T-helper 2 cell treated with Interferon-gamma antibody and Interleukin-4, amounts not matched to agents 100 ng/mL and 5 ng/mL, for 36 hours (primary cell): ENCODE measurements at regions not wholly inside any gene's neighbourhood (a gene's known extent, or its start where the extent isn't known, plus 50 kb on each side); places are given as distances from the start of the nearest gene placed in this dataset.
"Not testable (repeated sequence)": the region's sequence is repeated elsewhere in the genome, so short reads cannot be mapped to it uniquely, and the experiment has no call there.

Source experiments
- intact Hi-C: fragments of 100-400 bp; cut with micrococcal nuclease; formaldehyde crosslinking; loops from one replicate; pipeline ENCODE4 v1.15.1; 2023

- intact Hi-C loops, result no loop called here
Measured at GRCh38 chr1:166692346-166692745, 146.9 kb upstream of the POGK start.

- intact Hi-C loops, result no loop called here
Measured at GRCh38 chr1:166693158-166693557, 146.1 kb upstream of the POGK start.

- intact Hi-C loops, result no loop called here
Measured at GRCh38 chr1:166693673-166694297, 145.5 kb upstream of the POGK start.

- intact Hi-C loops, result no loop called here
Measured at GRCh38 chr1:166695115-166695514, 144.2 kb upstream of the POGK start.

DNA sequence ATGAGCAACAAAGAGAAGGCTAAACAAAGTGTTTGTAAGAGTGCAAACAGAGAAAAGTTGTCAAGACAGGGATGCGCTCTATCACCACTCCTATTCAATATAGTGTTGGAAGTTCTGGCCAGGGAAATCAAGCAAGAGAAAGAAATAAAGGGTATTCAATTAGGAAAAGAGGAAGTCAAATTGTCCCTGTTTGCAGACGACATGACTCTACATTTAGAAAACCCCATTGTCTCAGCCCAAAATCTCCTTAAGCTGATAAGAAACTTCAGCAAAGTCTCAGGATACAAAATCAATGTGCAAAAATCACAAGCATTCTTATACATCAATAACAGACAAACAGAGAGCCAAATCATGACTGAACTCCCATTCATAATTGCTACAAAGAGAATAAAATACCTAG, 143.4 kb upstream of the POGK start:
- intact Hi-C loops, result not testable (repeated sequence)

- intact Hi-C loops, result no loop called here
Measured at GRCh38 chr1:166698771-166699170, 140.5 kb upstream of the POGK start.

GRCh38 chr1:166699613-166700012, 139.7 kb upstream of the POGK start:
- intact Hi-C loops, result no loop called here

DNA sequence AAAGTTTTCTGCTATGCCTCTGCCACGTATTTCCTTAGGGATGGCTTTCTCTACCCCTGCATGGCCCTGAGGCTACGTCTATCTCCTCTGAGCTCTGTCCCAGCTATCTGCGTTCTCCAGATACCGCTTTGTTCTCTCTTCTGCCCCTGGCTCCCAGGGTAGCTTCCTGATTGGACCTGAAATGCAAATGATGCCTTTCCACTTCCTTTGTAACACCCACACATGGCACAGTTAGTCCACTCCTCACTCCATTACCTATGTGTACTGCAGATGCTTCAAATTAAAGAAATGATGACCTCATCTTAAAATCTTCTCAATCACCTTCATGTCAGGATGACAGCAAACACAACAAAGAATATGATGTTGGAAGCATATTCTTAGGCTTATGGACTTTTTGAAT, 138.6 kb upstream of the POGK start:
- intact Hi-C loops, result no loop called here

- intact Hi-C loops, result no loop called here
Measured at GRCh38 chr1:166701603-166702100, 137.6 kb upstream of the POGK start.

GRCh38 chr1:166703141-166703540, 136.1 kb upstream of the POGK start:
- intact Hi-C loops, result no loop called here

DNA sequence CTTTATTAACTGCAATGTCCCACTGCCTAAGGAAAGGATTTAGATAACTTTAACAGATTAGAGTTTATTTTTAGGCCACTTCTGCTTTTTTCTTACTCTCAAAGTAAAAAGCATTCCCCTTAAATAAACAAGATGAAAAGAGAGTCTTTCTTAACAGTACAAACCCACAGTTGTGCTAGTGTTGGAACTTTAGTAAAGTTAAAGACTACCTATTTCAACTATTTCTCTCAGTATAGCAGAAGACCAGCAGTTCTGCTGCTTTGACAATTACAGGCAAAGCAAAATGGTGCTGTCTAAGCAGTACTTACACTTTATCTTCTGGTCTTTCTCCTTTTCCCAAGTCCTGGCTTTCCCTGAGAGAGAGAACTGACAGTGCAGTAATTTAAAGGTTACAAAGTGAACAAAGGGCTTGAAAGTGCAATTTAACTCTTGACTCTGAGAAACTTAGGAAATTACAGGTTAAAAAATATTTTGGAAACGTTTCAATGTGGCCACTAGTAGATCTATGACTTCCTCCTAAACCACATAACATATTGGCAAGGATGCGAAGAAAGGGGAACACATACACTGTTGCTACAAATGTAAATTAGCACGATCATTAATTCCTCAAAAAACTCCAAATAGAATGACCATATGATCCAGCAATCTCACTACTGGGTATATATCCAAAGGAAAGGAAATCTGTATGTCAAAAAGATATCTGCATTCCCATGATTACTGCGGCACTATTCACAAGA, 135.4 kb upstream of the POGK start:
- intact Hi-C loops, result no loop called here

DNA sequence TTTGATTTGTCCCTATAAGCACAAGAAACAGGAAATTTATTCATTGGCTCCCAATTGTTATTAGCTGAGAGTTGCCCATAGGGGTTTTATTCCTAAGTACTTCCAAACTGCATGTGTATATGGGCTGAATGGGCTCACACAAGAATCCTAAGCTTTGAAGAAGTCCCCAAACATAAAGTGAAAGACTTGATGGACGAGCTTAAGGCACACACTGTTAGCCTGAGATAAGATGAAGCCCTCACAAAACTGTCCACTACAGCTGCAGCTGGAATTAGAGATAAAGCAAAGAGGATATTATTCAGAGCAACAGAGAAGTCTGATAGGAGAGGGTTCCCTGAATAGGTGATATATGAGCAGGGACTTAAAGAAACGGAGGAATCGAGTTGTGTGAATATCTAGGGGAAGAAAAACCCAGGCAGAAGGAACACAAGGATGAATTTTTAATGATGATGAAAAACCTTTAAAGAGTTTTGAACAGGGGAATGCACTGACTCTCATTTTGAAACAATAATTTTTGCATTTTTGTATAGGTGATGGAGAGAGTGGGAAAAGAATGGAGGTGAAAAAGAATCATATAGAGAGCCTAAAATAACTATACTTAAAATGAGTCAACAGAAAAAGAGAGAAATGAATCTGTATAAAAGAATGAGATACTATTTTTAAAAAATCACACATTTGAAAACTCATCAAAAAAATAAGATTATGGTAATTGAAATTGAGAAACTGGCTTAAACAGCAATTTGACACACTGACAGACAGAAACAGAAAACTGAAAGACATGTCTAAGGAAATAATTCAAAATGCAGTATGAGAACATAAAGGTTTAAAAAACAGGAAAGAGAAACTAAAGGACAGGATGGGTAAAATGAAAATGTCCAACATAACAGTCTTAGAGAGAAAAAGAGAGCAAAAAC, 133.6 kb upstream of the POGK start:
- intact Hi-C loops, result no loop called here

DNA sequence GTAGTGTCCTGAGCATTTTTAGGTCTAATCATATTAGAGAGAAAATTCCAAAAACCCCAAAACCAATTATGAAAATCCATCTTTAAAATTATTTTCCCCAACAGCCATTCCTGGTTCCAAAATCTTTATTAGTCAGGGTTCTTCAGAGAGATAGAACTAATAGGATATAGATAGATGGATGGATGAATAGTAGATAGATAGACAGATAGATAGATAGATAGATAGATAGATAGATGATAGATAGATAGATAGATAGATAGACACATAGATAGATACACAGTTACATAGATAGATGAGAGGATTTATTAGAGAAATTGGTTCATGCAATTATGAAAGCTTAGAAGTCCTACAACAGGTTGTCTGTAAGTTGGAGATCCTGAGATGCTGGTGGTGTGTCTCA, 122.7 kb upstream of the POGK start:
- intact Hi-C loops, result no loop called here

DNA sequence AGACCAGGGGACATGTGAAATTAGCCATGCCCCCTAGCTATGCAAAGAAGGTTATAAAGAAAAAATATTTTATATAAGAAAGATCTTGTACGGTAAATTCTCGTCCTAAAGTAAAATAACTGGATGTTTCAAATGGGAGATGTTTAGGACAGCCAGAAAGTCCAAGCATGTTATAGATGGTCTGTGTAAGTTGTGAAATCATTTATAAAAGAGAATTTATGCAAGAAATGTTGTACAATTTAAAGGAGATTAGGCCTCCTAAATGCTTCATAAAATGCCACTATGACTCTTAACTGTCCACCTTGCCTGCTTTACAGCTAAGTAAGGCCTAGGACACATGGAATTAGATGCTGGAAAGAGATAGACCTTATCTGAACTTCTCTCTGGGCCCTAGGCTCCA, 118.1 kb upstream of the POGK start:
- intact Hi-C loops, result no loop called here

- intact Hi-C loops, result no loop called here
Measured at GRCh38 chr1:166730299-166730888, 108.9 kb upstream of the POGK start.

DNA sequence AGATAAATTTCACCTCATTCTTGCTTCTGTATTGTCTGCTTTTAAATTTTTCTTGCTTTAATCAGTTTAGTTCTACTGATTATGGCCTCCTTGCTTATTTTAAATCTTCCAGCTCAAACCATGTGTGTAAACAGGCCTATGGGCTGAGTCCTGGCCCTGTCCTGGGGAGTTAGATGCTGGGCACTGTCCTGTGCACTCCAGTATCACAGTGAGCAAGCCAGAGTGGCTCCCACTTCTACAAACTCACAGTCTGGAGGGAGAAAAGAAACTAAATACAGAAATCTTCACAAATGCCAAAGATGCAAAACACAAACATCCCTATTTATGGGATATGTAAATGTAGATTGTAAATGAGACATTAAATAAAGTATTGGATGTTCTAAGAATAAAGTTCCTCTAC, 101.1 kb upstream of the POGK start:
- intact Hi-C loops, result no loop called here

DNA sequence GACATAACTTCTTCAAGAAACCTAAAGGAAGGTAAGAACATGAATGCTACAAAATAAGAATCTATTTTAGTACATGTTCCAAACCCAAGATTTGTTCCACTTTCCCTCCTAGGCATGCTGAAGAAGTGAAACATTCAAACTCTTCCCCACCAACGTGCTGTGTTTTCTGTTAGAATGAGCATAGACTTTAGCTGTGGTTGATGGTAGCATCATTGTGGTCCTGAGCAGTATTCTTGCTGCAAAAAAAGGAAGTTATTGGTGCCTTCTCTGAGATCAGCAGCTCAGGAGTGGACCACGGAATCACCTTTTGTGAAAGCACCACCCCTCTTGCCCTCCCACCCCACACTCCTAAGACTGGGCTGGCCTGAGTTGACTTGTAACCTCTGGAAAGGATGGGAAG, 100.4 kb upstream of the POGK start:
- intact Hi-C loops, result no loop called here

DNA sequence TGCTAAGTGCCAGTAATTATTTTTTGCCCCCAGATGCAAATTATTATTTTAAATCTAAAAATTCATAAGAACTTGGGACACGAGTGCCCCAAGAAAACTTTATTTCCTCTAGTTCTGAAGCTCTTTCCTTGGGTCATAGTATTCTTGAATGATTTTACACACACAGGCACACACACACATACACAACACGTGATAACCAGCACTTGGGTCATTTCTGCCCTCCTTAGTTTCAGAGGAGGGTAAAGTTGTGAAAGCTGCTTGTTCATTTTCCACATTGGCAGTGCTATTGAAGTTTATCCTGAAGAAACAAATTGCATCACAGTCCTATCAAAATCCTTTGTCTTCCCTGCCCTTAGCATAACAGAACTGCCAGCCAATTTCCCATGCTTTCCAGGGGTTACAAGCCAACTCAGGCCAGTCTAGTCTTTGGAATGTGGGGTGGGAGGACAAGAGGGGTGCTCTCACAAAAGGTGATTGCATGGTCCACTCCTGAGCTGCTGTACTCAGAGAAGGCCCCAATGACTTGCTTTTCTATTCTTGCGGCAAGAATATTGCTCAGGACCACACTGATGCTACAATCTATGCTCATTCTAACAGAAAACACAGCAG, 98.5 kb upstream of the POGK start:
- intact Hi-C loops, result no loop called here

DNA sequence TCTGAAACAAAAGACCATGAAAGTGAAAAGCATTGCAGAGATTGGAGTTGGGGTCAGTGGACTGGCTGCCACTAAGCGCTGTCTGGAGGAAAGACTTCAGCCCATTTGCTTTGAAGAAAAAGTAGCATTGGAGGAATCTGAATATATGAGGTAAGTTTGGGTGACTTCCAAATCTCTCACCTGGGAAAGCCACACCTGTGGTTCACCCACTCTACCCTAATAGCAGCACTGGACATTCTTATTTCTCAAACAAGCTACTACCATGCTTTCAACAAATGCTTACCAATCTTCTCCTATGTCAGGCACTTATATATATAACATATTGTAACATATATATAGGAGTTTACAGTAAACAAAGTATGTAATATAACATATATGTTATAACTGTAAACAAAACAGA, 76.0 kb upstream of the POGK start:
- intact Hi-C loops, result no loop called here

GRCh38 chr1:166766942-166767341, 72.3 kb upstream of the POGK start:
- intact Hi-C loops, result no loop called here

- intact Hi-C loops, result not testable (repeated sequence)
Measured at GRCh38 chr1:166784646-166785045, 54.6 kb upstream of the POGK start.
